BLaER1 treated with 17β-estradiol and CSF1 and Interleukin-3, amounts not matched to agents 10 nM and 100 nM (cell line): ENCODE measurements at regions not wholly inside any gene's neighbourhood (a gene's known extent, or its start where the extent isn't known, plus 50 kb on each side); places are given as distances from the start of the nearest gene placed in this dataset.
"Not testable (repeated sequence)": the region's sequence is repeated elsewhere in the genome, so short reads cannot be mapped to it uniquely, and the experiment has no call there.

ENCODE experiments used
- H3K27ac ChIP-seq, 11 experiments: shearing (Covaris generic); formaldehyde crosslinking; 2 replicates each; pipeline ENCODE4 v1.8.1; 2022
- H3K27me3 ChIP-seq, 11 experiments: shearing (Covaris generic); formaldehyde crosslinking; 2 replicates each; pipeline ENCODE4 v1.8.1; 2022
- H3K36me3 ChIP-seq, 11 experiments: shearing (Covaris generic); formaldehyde crosslinking; 2 replicates each; pipeline ENCODE4 v1.8.1; 2022
- H3K4me1 ChIP-seq, 10 experiments: shearing (Covaris generic); formaldehyde crosslinking; 2 replicates each; pipeline ENCODE4 v1.8.1; 2022
- H3K4me2 ChIP-seq, 11 experiments: shearing (Covaris generic); formaldehyde crosslinking; 2 replicates each; pipeline ENCODE4 v1.8.1; 2022
- H3K4me3 ChIP-seq, 10 experiments: shearing (Covaris generic); formaldehyde crosslinking; 2 replicates each; pipeline ENCODE4 v1.8.1; 2022
- H3K9ac ChIP-seq, 11 experiments: shearing (Covaris generic); formaldehyde crosslinking; 2 replicates each; pipeline ENCODE4 v1.8.1; 2022
- H3K9me3 ChIP-seq, 11 experiments: shearing (Covaris generic); formaldehyde crosslinking; replicated peaks in 1 of 11; 2 replicates each; pipeline ENCODE4 v1.8.1; 2022
- H4K20me1 ChIP-seq, 11 experiments: shearing (Covaris generic); formaldehyde crosslinking; 2 replicates each; pipeline ENCODE4 v1.8.1; 2022
- Cebpa-rat ChIP-seq, 11 experiments: shearing (Covaris generic); IDR thresholded peaks; 2 replicates each; pipeline ENCODE4 v1.8.1; 2022

DNA sequence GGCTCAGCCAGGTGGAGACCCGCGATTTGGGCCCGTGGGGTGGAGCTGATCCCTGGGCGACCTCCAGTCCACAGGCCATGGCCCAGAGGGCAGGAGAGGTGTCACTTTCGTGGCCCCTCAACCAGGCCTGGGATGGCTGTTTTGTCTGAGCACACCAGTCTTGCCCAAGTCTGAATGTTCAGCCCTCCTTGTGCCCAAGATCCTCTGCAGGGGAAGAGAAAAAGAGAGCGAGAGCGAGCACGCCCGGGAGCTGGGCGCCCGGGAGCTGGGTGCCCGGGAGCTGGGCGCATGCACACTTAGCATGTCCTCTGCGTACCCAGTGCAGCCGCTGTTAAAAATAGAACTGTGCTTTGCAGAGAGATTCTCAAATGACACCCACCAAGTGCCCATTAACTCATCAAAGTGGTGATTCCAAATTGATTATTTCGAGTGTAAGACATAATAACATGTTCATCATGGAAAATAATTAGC lies 403.3 kb upstream of the TNRC6C start:
- Histone ChIP-seq H3K4me3 (no peak overlapping the region), H3K9me3 (no peaks in the 10 kb centered on the region), H3K4me2 (peak overlapping the region in 9 of 11 experiments; percentile 35 to 86 (median 73); a peak in 17 of 22 replicates), H3K27me3 (no peaks in the 10 kb centered on the region), H4K20me1 (no peaks in the 10 kb centered on the region), H3K36me3 (no peaks in the 10 kb centered on the region), H3K4me1 (peaks cover 0 to 46% (median 38%) of the 10 kb centered on the region in 10 experiments; a peak in 17 of 20 replicates), H3K27ac (no peak overlapping the region), H3K9ac (peak overlapping the region in 1 of 11 experiments; percentile 4; a peak in 1 of 22 replicates)
- TF ChIP-seq Cebpa-rat (IDR thresholded peaks at IDR 0.05) = no peak

DNA sequence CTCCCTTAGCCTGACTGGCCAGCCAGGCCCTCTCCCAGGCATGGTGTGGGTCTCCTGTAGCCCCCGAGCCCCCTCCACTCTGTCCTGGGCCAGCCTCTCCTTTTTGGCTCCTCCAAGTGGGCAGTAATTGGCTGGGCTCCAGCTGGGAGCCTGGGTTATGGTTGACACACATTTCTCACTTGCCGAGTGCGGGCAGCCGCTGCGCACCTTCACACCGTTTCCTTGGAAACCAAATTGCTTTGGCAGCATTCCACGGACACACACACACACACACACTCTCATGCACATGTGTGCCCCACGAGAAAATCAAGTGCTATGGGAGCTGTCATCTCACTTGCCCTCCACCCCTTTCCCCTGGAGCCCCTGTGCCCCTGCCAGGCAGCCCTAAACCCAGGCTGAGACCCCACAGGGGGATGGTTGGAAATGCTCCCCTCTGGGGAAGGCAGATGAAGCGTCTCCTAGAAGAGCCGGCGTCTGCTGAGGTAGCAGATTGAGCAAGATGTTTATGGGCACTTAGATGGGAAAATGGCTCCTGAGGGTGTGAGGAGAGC lies 402.7 kb upstream of the TNRC6C start:
- H4K20me1 ChIP-seq = no peaks in the 10 kb centered on the region
- H3K36me3 ChIP-seq = no peaks in the 10 kb centered on the region
- H3K9me3 ChIP-seq = no peaks in the 10 kb centered on the region
- TF ChIP-seq Cebpa-rat (IDR thresholded peaks at IDR 0.05) = no peak
- peaks cover 0 to 46% (median 38%) of the 10 kb centered on the region in 10 experiments; a peak in 17 of 20 replicates for H3K4me1 ChIP-seq
- 0 out of 22 replicates have a peak overlapping the region, but pooled peaks of 1 of the 11 experiments have one; percentile 7 for H3K9ac ChIP-seq
- peak overlapping the region in 9 of 11 experiments; percentile 12 to 86 (median 62); a peak in 15 of 22 replicates for H3K4me2 ChIP-seq
- H3K27me3 ChIP-seq = no peaks in the 10 kb centered on the region
- no peak overlapping the region for H3K4me3 ChIP-seq
- no peak overlapping the region for H3K27ac ChIP-seq

DNA sequence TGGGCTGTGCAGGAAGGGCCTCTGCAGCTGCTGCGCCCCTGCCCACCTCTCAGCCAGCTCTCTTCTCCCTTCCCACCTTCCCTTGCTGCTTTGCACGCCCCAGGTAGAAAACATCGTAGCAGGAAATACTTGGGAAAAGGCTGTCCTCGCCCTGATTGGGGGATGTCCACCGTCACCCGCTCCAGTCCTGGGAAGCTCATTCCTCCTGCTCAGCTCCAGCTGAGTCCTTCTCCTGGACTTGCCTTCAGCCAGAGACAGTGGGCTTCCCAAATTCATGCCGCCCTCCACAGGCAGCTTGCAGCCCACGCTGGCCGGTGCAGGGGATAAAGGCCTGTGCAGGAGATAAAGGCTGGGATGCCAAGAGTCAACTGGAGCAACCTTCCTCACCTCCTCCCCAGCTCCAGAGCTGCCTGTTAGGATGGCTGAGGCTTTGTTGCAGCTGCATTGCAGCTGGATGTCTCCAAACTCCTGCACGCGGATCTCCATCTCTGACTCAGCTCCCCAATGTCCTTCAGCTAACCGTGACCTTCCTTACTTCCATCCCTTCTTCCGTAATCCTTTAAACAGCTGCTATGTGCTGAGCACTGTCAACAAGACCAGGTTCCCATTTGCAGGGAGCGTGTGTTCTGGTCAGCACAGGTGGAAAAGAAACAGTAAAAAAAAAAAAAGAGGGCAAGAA lies 402.0 kb upstream of the TNRC6C start:
- H4K20me1 ChIP-seq = no peaks in the 10 kb centered on the region
- H3K9me3 ChIP-seq = no peaks in the 10 kb centered on the region
- H3K36me3 ChIP-seq = no peaks in the 10 kb centered on the region
- H3K27me3 ChIP-seq = no peaks in the 10 kb centered on the region
- H3K4me2 ChIP-seq = peak overlapping the region in 8 of 11 experiments; percentile 40 to 86 (median 65); a peak in 15 of 22 replicates
- H3K9ac ChIP-seq = no peak overlapping the region
- H3K4me3 ChIP-seq = no peak overlapping the region
- TF ChIP-seq Cebpa-rat (IDR thresholded peaks at IDR 0.05) = no peak
- H3K27ac ChIP-seq = no peak overlapping the region
- H3K4me1 ChIP-seq = peaks cover 0 to 46% (median 38%) of the 10 kb centered on the region in 10 experiments; a peak in 17 of 20 replicates

DNA sequence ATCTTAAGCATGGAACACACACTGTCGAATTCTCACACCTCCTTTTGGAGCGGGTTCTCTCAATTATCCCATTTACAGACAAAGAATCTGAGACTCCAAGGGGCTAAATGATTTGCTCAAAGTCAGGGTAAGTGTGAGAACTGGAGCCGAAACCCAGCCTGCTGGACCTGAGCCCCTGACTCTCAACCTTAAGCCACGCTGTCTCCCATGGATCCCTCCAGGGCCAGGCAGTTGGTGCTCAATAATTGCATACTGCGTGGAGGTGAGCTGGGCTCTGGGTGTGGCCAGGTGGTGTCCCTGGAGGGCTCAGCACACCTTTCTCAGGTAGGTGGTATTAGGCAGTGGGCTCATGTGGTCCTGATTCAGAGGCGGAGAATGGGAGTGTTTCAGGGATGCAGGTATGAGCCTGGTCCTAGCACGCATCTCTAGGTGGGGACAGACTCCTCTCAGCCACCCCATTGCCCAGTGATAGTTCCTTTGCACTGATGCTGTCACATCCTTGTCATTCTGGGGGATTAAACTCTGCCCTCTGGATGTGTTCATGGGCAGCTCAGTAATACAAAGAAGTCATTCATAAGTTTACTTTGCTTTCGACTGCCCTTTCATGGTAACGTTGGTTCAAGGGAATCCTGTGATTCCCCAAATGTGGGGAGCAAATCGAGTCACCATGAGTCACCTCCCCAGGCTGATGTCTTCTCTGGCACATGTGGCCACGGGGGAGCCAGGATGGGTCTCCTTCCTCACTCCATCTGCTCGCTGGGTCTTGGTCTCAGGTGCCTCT lies 399.5 kb upstream of the TNRC6C start:
- Histone ChIP-seq H3K4me2 (no peak overlapping the region), H3K4me1 (peaks cover 0 to 41% (median 36%) of the 10 kb centered on the region in 10 experiments; a peak in 17 of 20 replicates), H3K4me3 (no peak overlapping the region), H3K36me3 (peaks cover 0 to 7% (median 0%) of the 10 kb centered on the region in 11 experiments; a peak in 1 of 22 replicates), H3K9ac (no peak overlapping the region), H3K27ac (no peak overlapping the region), H4K20me1 (no peaks in the 10 kb centered on the region), H3K27me3 (no peaks in the 10 kb centered on the region), H3K9me3 (no peaks in the 10 kb centered on the region)
- TF ChIP-seq Cebpa-rat (IDR thresholded peaks at IDR 0.05) = no peak

DNA sequence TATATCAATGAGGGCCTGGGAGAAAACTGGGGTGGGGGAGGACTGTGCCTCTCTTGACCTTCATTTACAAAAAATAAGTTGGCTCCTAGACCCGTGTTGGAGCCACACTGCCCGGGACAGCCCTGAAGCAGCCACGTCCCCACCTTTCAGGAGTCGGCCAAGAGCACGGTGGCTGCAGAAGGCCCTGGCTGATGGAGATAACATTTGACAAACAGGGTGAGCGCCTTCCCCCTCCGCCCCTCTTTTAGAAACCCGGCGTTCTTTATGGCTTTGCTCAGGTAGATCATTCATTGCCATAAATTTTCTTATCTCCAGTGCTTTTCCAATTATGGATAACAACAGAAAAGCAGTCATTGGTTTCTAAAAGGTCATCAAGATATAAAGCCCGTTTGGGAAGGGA lies 398.1 kb upstream of the TNRC6C start:
- no peak for TF ChIP-seq Cebpa-rat (IDR thresholded peaks at IDR 0.05)
- H3K4me1 ChIP-seq = peaks cover 3 to 41% (median 36%) of the 10 kb centered on the region in 10 experiments; a peak in 17 of 20 replicates
- no peaks in the 10 kb centered on the region for H4K20me1 ChIP-seq
- H3K27ac ChIP-seq = no peak overlapping the region
- H3K4me2 ChIP-seq = no peak overlapping the region
- peaks cover 0 to 7% (median 0%) of the 10 kb centered on the region in 11 experiments; a peak in 1 of 22 replicates for H3K36me3 ChIP-seq
- peaks cover 0 to 12% (median 0%) of the 10 kb centered on the region in 11 experiments; a peak in 1 of 22 replicates for H3K9me3 ChIP-seq
- H3K4me3 ChIP-seq = no peak overlapping the region
- no peak overlapping the region for H3K9ac ChIP-seq
- H3K27me3 ChIP-seq = no peaks in the 10 kb centered on the region

DNA sequence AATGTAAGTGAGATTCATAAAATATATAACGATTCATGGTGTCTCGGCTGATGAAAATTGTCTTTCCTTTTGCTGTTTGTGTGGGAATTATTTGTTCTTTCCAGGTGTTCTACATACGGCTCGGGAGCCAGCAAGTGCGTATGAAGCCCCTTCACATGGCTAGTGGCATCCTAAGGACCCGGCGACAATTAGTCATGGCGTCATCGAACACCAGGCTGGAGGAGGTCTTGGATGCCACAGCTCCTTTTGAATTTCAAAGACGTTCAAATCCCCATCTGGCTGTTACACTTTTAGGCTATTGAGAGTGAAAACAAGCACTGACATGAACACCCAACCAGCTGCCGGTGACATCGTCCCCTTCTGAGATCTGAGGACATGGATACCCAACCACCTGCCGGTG lies 397.7 kb upstream of the TNRC6C start:
- H4K20me1 ChIP-seq = no peaks in the 10 kb centered on the region
- H3K27me3 ChIP-seq = no peaks in the 10 kb centered on the region
- no peak overlapping the region for H3K4me2 ChIP-seq
- no peak overlapping the region for H3K9ac ChIP-seq
- no peak overlapping the region for H3K4me3 ChIP-seq
- no peak overlapping the region for H3K27ac ChIP-seq
- H3K36me3 ChIP-seq = peaks cover 0 to 7% (median 0%) of the 10 kb centered on the region in 11 experiments; a peak in 1 of 22 replicates
- peaks cover 7 to 41% (median 37%) of the 10 kb centered on the region in 10 experiments; a peak in 18 of 20 replicates for H3K4me1 ChIP-seq
- H3K9me3 ChIP-seq = peaks cover 0 to 13% (median 0%) of the 10 kb centered on the region in 11 experiments; a peak in 1 of 22 replicates
- no peak for TF ChIP-seq Cebpa-rat (IDR thresholded peaks at IDR 0.05)

DNA sequence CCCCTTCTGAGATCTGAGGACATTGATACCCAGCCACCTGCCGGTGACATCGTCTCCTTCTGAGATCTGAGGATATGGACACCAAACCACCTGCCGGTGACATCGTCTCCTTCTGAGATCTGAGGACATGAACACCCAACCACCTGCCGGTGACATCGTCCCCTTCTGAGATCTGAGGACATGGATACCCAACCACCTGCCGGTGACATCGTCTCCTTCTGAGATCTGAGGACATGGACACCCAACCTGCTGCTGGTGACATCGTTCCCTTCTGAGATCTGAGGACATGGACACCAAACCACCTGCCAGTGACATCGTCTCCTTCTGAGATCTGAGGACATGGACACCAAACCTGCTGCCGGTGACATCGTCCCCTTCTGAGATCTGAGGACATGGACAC lies 396.1 kb upstream of the TNRC6C start:
- H3K4me3 ChIP-seq, H3K27me3 ChIP-seq, H3K36me3 ChIP-seq, H4K20me1 ChIP-seq, H3K9ac ChIP-seq, H3K27ac ChIP-seq, H3K4me2 ChIP-seq: not testable (repeated sequence)
- Histone ChIP-seq H3K9me3 (peaks cover 0 to 13% (median 0%) of the 10 kb centered on the region in 11 experiments; a peak in 1 of 22 replicates), H3K4me1 (peaks cover 9 to 43% (median 36%) of the 10 kb centered on the region in 10 experiments; a peak in 18 of 20 replicates)

DNA sequence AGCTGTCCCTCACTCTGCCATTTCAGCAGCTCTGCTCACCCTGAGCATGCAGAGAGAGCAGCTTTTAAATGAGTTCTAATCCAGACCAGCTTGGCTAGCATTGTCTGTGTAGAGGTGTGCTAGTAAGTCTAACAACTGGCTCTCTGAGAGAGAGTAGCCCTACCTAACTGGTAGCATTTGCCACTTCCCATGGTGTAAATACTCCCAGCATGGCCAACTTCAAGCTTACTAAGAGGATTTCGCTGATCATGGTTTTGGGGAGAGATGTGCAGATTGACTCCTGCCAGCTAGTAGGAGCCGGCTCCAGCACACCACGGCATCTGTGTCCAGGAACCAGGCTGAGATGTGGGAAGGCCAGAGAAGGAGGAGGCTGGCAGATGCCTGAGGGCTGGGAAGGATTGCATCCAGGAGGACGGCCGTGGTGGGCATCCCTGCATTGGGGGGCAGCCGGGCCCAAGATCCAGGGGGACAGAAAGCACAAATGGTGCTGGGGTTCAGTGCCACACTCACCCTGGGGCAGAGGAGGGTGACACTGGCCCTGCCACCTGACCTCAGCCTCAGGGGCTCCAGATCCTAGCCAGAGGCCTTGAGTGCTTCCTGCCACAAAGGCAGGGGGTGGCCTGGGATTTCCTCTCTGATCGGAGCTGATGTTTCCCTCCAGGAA lies 394.9 kb upstream of the TNRC6C start:
- Histone ChIP-seq H3K27me3 (no peaks in the 10 kb centered on the region), H3K4me2 (peak overlapping the region in 9 of 11 experiments; percentile 18 to 73 (median 54); a peak in 16 of 22 replicates), H3K27ac (0 out of 22 replicates have a peak overlapping the region, but pooled peaks of 1 of the 11 experiments have one; percentile 16), H3K9ac (0 out of 22 replicates have a peak overlapping the region, but pooled peaks of 1 of the 11 experiments have one; percentile 5), H3K9me3 (peaks cover 0 to 13% (median 0%) of the 10 kb centered on the region in 11 experiments; a peak in 1 of 22 replicates), H3K4me1 (peaks cover 9 to 43% (median 36%) of the 10 kb centered on the region in 10 experiments; a peak in 18 of 20 replicates), H3K36me3 (peaks cover 0 to 7% (median 0%) of the 10 kb centered on the region in 11 experiments; a peak in 1 of 22 replicates), H3K4me3 (no peak overlapping the region), H4K20me1 (no peaks in the 10 kb centered on the region)
- TF ChIP-seq Cebpa-rat (IDR thresholded peaks at IDR 0.05) = no peak
